H9 (cell line): ENCODE measurements at regions not wholly inside any gene's neighbourhood (a gene's known extent, or its start where the extent isn't known, plus 50 kb on each side); places are given as distances from the start of the nearest gene placed in this dataset.

Experiments
- DNase-seq: peaks from one replicate; pipeline ENCODE4 v3.0.0-alpha.2; 2017
- H2AFZ ChIP-seq: one replicate; pipeline ENCODE4 v1.6.1; 2013; ENCODE audit warnings: mild to moderate bottlenecking, low read length, control low read depth, moderate library complexity
- H2AK5ac ChIP-seq: 2 replicates; pipeline ENCODE4 v1.6.1; 2013; ENCODE audit warnings: low read length, control low read depth, mixed read lengths; ENCODE audit not compliant: insufficient read length
- H2BK120ac ChIP-seq: one replicate; pipeline ENCODE4 v1.6.1; 2013; ENCODE audit warnings: low read depth, mild to moderate bottlenecking, low read length, control low read depth, inconsistent platforms; ENCODE audit not compliant: poor library complexity, severe bottlenecking
- H2BK12ac ChIP-seq: 2 replicates; pipeline ENCODE4 v1.6.1; 2013; ENCODE audit warnings: low read length, control low read depth, mixed read lengths, low read depth; ENCODE audit not compliant: insufficient read length
- H2BK15ac ChIP-seq: 2 replicates; pipeline ENCODE4 v1.6.1; 2013; ENCODE audit warnings: low read depth, low read length, control low read depth
- H2BK20ac ChIP-seq: one replicate; pipeline ENCODE4 v1.6.1; 2013; ENCODE audit warnings: low read depth, mild to moderate bottlenecking, low read length, control low read depth, inconsistent platforms; ENCODE audit not compliant: poor library complexity, severe bottlenecking
- H2BK5ac ChIP-seq: 2 replicates; pipeline ENCODE4 v1.6.1; 2013; ENCODE audit warnings: low read length, control low read depth, mixed read lengths; ENCODE audit not compliant: insufficient read length
- H3K14ac ChIP-seq: 2 replicates; pipeline ENCODE4 v1.6.1; 2013; ENCODE audit warnings: low read length, control low read depth; ENCODE audit not compliant: insufficient read depth
- H3K18ac ChIP-seq: 2 replicates; pipeline ENCODE4 v1.6.1; 2013; ENCODE audit warnings: low read depth, mild to moderate bottlenecking, mixed read lengths, low read length, control low read depth; ENCODE audit not compliant: insufficient read length
- H3K23ac ChIP-seq: 2 replicates; pipeline ENCODE4 v1.6.1; 2013; ENCODE audit warnings: low read length, control low read depth, mixed read lengths, low read depth; ENCODE audit not compliant: insufficient read length
- H3K23me2 ChIP-seq: 2 replicates; pipeline ENCODE4 v1.6.1; 2013; ENCODE audit warnings: low read depth, mild to moderate bottlenecking, mixed read lengths, low read length, control low read depth; ENCODE audit not compliant: insufficient read length, poor library complexity, severe bottlenecking
- H3K27ac ChIP-seq: 2 replicates; pipeline ENCODE4 v1.5.1; 2013; ENCODE audit warnings: low read length, control low read depth, mixed read lengths, low read depth; ENCODE audit not compliant: insufficient read length
- H3K27me3 ChIP-seq: 2 replicates; pipeline ENCODE4 v1.6.1; 2013; ENCODE audit warnings: low read length, control low read depth, inconsistent platforms; ENCODE audit not compliant: insufficient read depth
- H3K4ac ChIP-seq: 2 replicates; pipeline ENCODE4 v1.6.1; 2013; ENCODE audit warnings: low read depth, mild to moderate bottlenecking, control low read depth, inconsistent platforms, low read length, moderate library complexity
- H3K4me1 ChIP-seq: 2 replicates; pipeline ENCODE4 v1.6.1; 2013; ENCODE audit warnings: low read length, control low read depth, inconsistent platforms; ENCODE audit not compliant: insufficient read depth
- H3K4me2 ChIP-seq: 2 replicates; pipeline ENCODE4 v1.6.1; 2013; ENCODE audit warnings: low read length, control low read depth, mixed read lengths; ENCODE audit not compliant: insufficient read length, insufficient read depth
- H3K56ac ChIP-seq: 2 replicates; pipeline ENCODE4 v1.6.1; 2013; ENCODE audit warnings: low read depth, mild to moderate bottlenecking, mixed read lengths, low read length, control low read depth; ENCODE audit not compliant: insufficient read length
- H3K79me1 ChIP-seq: 2 replicates; pipeline ENCODE4 v1.6.1; 2013; ENCODE audit warnings: low read depth, mild to moderate bottlenecking, moderate library complexity, low read length, control low read depth, inconsistent platforms; ENCODE audit not compliant: insufficient read depth, poor library complexity, severe bottlenecking
- H3K79me2 ChIP-seq: 2 replicates; pipeline ENCODE4 v1.6.1; 2013; ENCODE audit warnings: low read length, control low read depth, inconsistent platforms; ENCODE audit not compliant: insufficient read depth
- H3K9ac ChIP-seq: 2 replicates; pipeline ENCODE4 v1.6.1; 2013; ENCODE audit warnings: low read length, control low read depth, mixed read lengths; ENCODE audit not compliant: insufficient read length; ENCODE audit errors: extremely low read depth
- H3K9me3 ChIP-seq: one replicate; pipeline ENCODE4 v1.6.1; 2013; ENCODE audit warnings: low read depth, low read length, inconsistent platforms; ENCODE audit not compliant: control insufficient read depth
- H3T11ph ChIP-seq: one replicate; pipeline ENCODE4 v1.6.1; 2013; ENCODE audit warnings: mild to moderate bottlenecking, low read length, control low read depth, inconsistent platforms
- H4K20me1 ChIP-seq: one replicate; pipeline ENCODE4 v1.6.1; 2013; ENCODE audit not compliant: control insufficient read depth, insufficient read length, insufficient read depth
- H4K5ac ChIP-seq: 2 replicates; pipeline ENCODE4 v1.6.1; 2013; ENCODE audit warnings: low read depth, mild to moderate bottlenecking, mixed read lengths, low read length, control low read depth; ENCODE audit not compliant: insufficient read length
- H4K8ac ChIP-seq: replicated peaks from 2 replicates; pipeline ENCODE4 v1.6.1; 2013; ENCODE audit warnings: low read length, control low read depth, mixed read lengths, low read depth; ENCODE audit not compliant: insufficient read length
- H4K91ac ChIP-seq: 2 replicates; pipeline ENCODE4 v1.6.1; 2013; ENCODE audit warnings: low read depth, mild to moderate bottlenecking, moderate library complexity, mixed read lengths, low read length, control low read depth; ENCODE audit not compliant: insufficient read length
- H3K27ac Mint-ChIP-seq, 3 experiments: 2 replicates in 2 of 3; 3 replicates in 1 of 3; pipeline ENCODE4 v1.8.0; 2020 to 2021; ENCODE audit warnings: mixed read lengths in 3 of 3, mild to moderate bottlenecking in 1 of 3, moderate library complexity in 1 of 3
- H3K27me3 Mint-ChIP-seq: 2 replicates; pipeline ENCODE4 v1.8.0; 2021; ENCODE audit warnings: low read depth, mild to moderate bottlenecking, moderate library complexity, mixed read lengths
- H3K36me3 Mint-ChIP-seq, 3 experiments: 2 replicates in 2 of 3; 3 replicates in 1 of 3; pipeline ENCODE4 v1.8.0; 2020 to 2021; ENCODE audit warnings: low read depth in 3 of 3, mixed read lengths in 3 of 3; ENCODE audit not compliant: insufficient read depth in 1 of 3
- H3K4me1 Mint-ChIP-seq, 2 experiments: 2 replicates each; pipeline ENCODE4 v1.8.0; 2020; ENCODE audit warnings: mixed read lengths in 2 of 2
- H3K4me3 Mint-ChIP-seq, 2 experiments: 2 replicates in 1 of 2; 3 replicates in 1 of 2; pipeline ENCODE4 v1.8.0; 2020 to 2021; ENCODE audit warnings: mild to moderate bottlenecking in 2 of 2, mixed read lengths in 2 of 2, moderate library complexity in 1 of 2
- H3K9me3 Mint-ChIP-seq, 2 experiments: 2 replicates in 1 of 2; 3 replicates in 1 of 2; pipeline ENCODE4 v1.8.0; 2020; ENCODE audit warnings: mild to moderate bottlenecking in 2 of 2, mixed read lengths in 2 of 2, moderate library complexity in 1 of 2
- TF ChIP-seq, protein P1 (sequence below): fragments of 200-600 bp; sonication (generic); conservative IDR thresholded peaks from 3 replicates; pipeline ENCODE4 v1.8.0; 2021; ENCODE audit warnings: antibody characterized with exemption, mild to moderate bottlenecking

DNA sequence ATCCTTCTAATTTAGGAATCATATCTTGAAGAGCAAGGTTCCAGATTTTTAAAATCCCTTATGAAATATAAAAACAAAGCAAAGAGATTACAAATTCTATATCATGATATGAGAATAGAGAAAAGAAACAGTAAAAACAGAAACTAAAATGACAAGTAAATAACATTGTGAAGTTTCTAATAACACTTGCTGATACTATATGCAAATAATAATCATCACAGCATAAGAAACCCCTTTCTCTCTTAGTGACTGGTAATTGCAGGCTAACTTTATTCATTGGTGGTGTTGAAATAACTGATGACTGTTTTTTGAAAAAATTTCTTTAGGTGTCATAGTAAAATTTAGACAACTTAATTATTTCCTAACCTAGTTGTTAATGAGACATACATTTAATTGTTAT is 281.6 kb downstream of the PLA2G4A start:
- no peak overlapping the region for H3K4me2 ChIP-seq
- H3K79me2 ChIP-seq = no peaks in the 10 kb centered on the region
- no peak overlapping the region for H2AK5ac ChIP-seq
- no peak overlapping the region for H2AFZ ChIP-seq
- no peaks in the 10 kb centered on the region for H3K36me3 Mint-ChIP-seq
- H3K23me2 ChIP-seq = no peaks in the 10 kb centered on the region
- H3K4me1 ChIP-seq = no peaks in the 10 kb centered on the region
- H2BK12ac ChIP-seq = no peak overlapping the region
- H3K9ac ChIP-seq = no peak overlapping the region
- no peaks in the 10 kb centered on the region for H4K20me1 ChIP-seq
- no peak for DNase-seq
- H4K91ac ChIP-seq = no peak overlapping the region
- H3K23ac ChIP-seq = no peak overlapping the region
- no peaks in the 10 kb centered on the region; a peak in 1 of 5 replicates for H3K9me3 Mint-ChIP-seq
- no peak overlapping the region for H3K27ac ChIP-seq
- no peak overlapping the region for H4K5ac ChIP-seq
- no peak overlapping the region for H2BK120ac ChIP-seq
- H3K27me3 Mint-ChIP-seq = no peaks in the 10 kb centered on the region
- no peaks in the 10 kb centered on the region for H3K27me3 ChIP-seq
- no peak overlapping the region for H3K18ac ChIP-seq
- H4K8ac ChIP-seq = no peak overlapping the region
- H3K4me3 Mint-ChIP-seq = no peak overlapping the region
- no peaks in the 10 kb centered on the region for H3K9me3 ChIP-seq
- no peak overlapping the region for H2BK15ac ChIP-seq
- no peaks in the 10 kb centered on the region for H3K4me1 Mint-ChIP-seq
- no peak overlapping the region for H3K4ac ChIP-seq
- H3K14ac ChIP-seq = no peak overlapping the region
- TF ChIP-seq, protein P1, sequence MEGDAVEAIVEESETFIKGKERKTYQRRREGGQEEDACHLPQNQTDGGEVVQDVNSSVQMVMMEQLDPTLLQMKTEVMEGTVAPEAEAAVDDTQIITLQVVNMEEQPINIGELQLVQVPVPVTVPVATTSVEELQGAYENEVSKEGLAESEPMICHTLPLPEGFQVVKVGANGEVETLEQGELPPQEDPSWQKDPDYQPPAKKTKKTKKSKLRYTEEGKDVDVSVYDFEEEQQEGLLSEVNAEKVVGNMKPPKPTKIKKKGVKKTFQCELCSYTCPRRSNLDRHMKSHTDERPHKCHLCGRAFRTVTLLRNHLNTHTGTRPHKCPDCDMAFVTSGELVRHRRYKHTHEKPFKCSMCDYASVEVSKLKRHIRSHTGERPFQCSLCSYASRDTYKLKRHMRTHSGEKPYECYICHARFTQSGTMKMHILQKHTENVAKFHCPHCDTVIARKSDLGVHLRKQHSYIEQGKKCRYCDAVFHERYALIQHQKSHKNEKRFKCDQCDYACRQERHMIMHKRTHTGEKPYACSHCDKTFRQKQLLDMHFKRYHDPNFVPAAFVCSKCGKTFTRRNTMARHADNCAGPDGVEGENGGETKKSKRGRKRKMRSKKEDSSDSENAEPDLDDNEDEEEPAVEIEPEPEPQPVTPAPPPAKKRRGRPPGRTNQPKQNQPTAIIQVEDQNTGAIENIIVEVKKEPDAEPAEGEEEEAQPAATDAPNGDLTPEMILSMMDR = no peak
- no peaks in the 10 kb centered on the region for H3K79me1 ChIP-seq
- H2BK5ac ChIP-seq = no peak overlapping the region
- no peak overlapping the region for H3K56ac ChIP-seq
- no peak overlapping the region for H2BK20ac ChIP-seq
- no peak overlapping the region for H3K27ac Mint-ChIP-seq
- no peak overlapping the region for H3T11ph ChIP-seq
